Nephron progenitor cell (in vitro differentiated cells): ENCODE measurements at regions not wholly inside any gene's neighbourhood (a gene's known extent, or its start where the extent isn't known, plus 50 kb on each side); places are given as distances from the start of the nearest gene placed in this dataset.
A peak's percentile ranks its signal among the peaks of the same experiment; 100 is the strongest.
"Not testable (repeated sequence)": the region's sequence is repeated elsewhere in the genome, so short reads cannot be mapped to it uniquely, and the experiment has no call there.

Experiments
- DNase-seq: peaks from one replicate; pipeline ENCODE4 v3.0.0; 2021
- H3K27ac Mint-ChIP-seq: 2 replicates; pipeline ENCODE4 v1.8.0; 2021; ENCODE audit warnings: mild to moderate bottlenecking, moderate library complexity, mixed read lengths
- H3K27me3 Mint-ChIP-seq: 2 replicates; pipeline ENCODE4 v1.8.0; 2021; ENCODE audit warnings: mild to moderate bottlenecking, low read depth, mixed read lengths; ENCODE audit not compliant: poor library complexity
- H3K36me3 Mint-ChIP-seq: 2 replicates; pipeline ENCODE4 v1.8.0; 2021; ENCODE audit warnings: low read depth, mixed read lengths
- H3K4me1 Mint-ChIP-seq: 2 replicates; pipeline ENCODE4 v1.8.0; 2021; ENCODE audit warnings: mixed read lengths
- H3K4me3 Mint-ChIP-seq: 2 replicates; pipeline ENCODE4 v1.8.0; 2021; ENCODE audit warnings: mild to moderate bottlenecking, moderate library complexity, mixed read lengths
- H3K9me3 Mint-ChIP-seq: 2 replicates; pipeline ENCODE4 v1.8.0; 2021; ENCODE audit warnings: mild to moderate bottlenecking, moderate library complexity, mixed read lengths
- CTCF ChIP-seq: fragments of 200-600 bp; sonication (generic); IDR thresholded peaks from 2 replicates; pipeline ENCODE4 v1.5.0; 2021; ENCODE audit warnings: antibody characterized with exemption

DNA sequence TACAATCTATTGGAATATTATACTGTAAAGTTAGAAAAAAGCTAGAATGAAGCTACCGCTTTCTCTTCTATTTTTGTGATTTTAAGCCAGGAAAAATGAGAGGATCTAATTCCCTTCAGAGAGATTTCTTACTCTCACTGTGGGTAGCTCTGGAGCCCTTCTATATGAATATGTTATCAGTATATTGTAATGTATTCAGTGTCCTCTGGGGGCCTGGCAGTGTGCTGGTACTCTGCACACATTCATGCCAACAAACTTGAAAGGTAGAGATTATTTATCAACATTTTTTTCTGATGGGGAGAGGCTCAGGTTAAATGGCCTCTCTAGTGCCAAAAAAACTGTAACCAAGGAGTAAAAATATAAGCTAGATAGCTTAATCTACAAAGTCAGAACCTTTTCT, 292.8 kb downstream of the TTC6 start:
- H3K4me3 Mint-ChIP-seq: no peak overlapping the region
- H3K9me3 Mint-ChIP-seq: peaks cover 11% of the 10 kb centered on the region
- H3K27me3 Mint-ChIP-seq: no peaks in the 10 kb centered on the region
- H3K4me1 Mint-ChIP-seq: no peaks in the 10 kb centered on the region
- TF ChIP-seq CTCF: no peak
- DNase-seq: no peak
- no peak overlapping the region for H3K27ac Mint-ChIP-seq
- no peaks in the 10 kb centered on the region for H3K36me3 Mint-ChIP-seq

GRCh38 chr14:37889087-37889486, 293.7 kb downstream of the TTC6 start:
- Mint-ChIP-seq H3K27ac (no peak overlapping the region), H3K36me3 (no peaks in the 10 kb centered on the region), H3K4me3 (no peak overlapping the region), H3K4me1 (no peaks in the 10 kb centered on the region), H3K27me3 (no peaks in the 10 kb centered on the region), H3K9me3 (peaks cover 11% of the 10 kb centered on the region)
- no peak for DNase-seq
- no peak for TF ChIP-seq CTCF

GRCh38 chr14:37890095-37890494, 294.7 kb downstream of the TTC6 start:
- Mint-ChIP-seq H3K27me3 (no peaks in the 10 kb centered on the region), H3K36me3 (no peaks in the 10 kb centered on the region), H3K4me3 (no peak overlapping the region), H3K27ac (no peak overlapping the region), H3K9me3 (peaks cover 11% of the 10 kb centered on the region), H3K4me1 (no peaks in the 10 kb centered on the region)
- peak; percentile 16 for TF ChIP-seq CTCF
- no peak for DNase-seq

DNA sequence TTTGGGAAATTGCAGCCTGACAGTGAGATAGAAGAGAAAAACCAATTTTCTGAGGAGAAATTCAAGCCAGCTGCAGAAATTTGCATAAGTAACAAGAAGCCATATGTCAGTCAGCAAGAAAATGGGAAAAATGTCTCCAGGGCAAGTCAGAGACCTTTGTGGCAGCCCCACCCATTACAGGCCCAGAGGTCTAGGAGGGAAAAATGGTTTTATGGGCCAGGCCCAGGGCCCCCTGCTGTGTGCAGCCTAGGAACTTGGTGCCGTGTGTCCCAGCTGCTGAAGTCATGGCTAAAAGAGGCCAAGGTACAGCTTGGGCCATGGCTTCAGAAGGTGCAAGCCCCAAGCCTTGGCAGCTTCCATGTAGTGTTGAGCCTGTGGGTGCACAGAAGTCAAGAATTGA, 296.1 kb downstream of the TTC6 start:
- not testable (repeated sequence) for DNase-seq, H3K36me3 Mint-ChIP-seq, H3K4me1 Mint-ChIP-seq, H3K4me3 Mint-ChIP-seq, H3K27me3 Mint-ChIP-seq, H3K27ac Mint-ChIP-seq
- H3K9me3 Mint-ChIP-seq: peaks cover 11% of the 10 kb centered on the region

DNA sequence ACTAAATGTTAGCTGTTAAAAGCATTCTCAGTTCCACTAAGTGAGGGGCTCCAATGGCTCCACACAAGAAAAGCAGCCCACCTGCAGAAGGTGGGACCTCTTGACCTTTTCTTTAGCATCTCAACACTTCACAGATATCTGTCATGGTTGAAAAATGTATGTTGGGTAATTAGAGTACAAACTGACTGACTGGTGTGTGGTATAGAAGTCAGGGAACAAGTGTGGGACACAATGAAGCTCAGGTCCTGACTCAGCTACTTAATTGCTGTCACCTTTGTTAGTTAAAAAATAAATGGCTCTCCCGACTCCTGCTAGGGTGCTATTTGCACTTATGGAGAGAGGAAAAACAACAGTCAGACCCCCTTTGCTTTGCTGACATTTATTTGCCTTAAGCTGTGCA, 299.0 kb downstream of the TTC6 start:
- H3K27me3 Mint-ChIP-seq: peaks cover 4% of the 10 kb centered on the region
- no peak for TF ChIP-seq CTCF
- no peak overlapping the region for H3K27ac Mint-ChIP-seq
- no peak for DNase-seq
- H3K4me1 Mint-ChIP-seq: no peaks in the 10 kb centered on the region
- peaks cover 11% of the 10 kb centered on the region for H3K9me3 Mint-ChIP-seq
- no peak overlapping the region for H3K4me3 Mint-ChIP-seq
- no peaks in the 10 kb centered on the region for H3K36me3 Mint-ChIP-seq

GRCh38 chr14:37899365-37899764, 303.9 kb downstream of the TTC6 start:
- no peak overlapping the region for H3K27ac Mint-ChIP-seq
- no peak for TF ChIP-seq CTCF
- no peaks in the 10 kb centered on the region for H3K4me1 Mint-ChIP-seq
- H3K36me3 Mint-ChIP-seq: no peaks in the 10 kb centered on the region
- H3K4me3 Mint-ChIP-seq: no peak overlapping the region
- no peaks in the 10 kb centered on the region for H3K9me3 Mint-ChIP-seq
- H3K27me3 Mint-ChIP-seq: peaks cover 7% of the 10 kb centered on the region
- DNase-seq: no peak

DNA sequence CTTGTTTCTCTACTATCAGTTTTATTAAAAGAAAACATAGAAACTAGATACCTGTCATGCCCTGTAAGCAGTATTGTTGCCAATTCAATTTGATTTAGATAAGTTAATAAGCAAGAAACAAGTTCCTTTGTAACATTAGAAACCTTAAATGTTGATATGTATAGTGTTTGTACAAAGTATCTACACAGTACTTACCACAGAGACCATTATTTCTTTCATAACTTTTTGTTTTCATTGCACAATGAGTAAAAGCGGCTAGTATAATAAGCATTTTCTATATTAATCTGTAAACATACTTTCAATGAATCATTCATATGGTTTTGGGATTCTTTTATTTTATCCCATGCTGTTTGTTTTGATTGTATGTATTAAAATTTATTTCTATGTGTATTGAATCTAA, 305.1 kb downstream of the TTC6 start:
- H3K36me3 Mint-ChIP-seq: no peaks in the 10 kb centered on the region
- no peak overlapping the region for H3K27ac Mint-ChIP-seq
- H3K9me3 Mint-ChIP-seq: no peaks in the 10 kb centered on the region
- H3K4me1 Mint-ChIP-seq: no peaks in the 10 kb centered on the region
- DNase-seq: no peak
- no peak overlapping the region for H3K4me3 Mint-ChIP-seq
- H3K27me3 Mint-ChIP-seq: peaks cover 7% of the 10 kb centered on the region
- no peak for TF ChIP-seq CTCF
